KG1 (cell line): ENCODE measurements at regions not wholly inside any gene's neighbourhood (a gene's known extent, or its start where the extent isn't known, plus 50 kb on each side); places are given as distances from the start of the nearest gene placed in this dataset.
"Not testable (repeated sequence)": the region's sequence is repeated elsewhere in the genome, so short reads cannot be mapped to it uniquely, and the experiment has no call there.

Source experiments
- DNase-seq: peaks from one replicate; lab custom pipeline; 2025; lab: John Stamatoyannopoulos, UW

- DNase-seq = no peak
These were observed 197.7 kb downstream of the BCAS1 start for GRCh38 chr20:53872561-53873229.

GRCh38 chr20:53872081-53872541 lies 198.3 kb downstream of the BCAS1 start:
- DNase-seq = peak; percentile 22

- DNase-seq = no peak
These were observed 198.9 kb downstream of the BCAS1 start for GRCh38 chr20:53871541-53871940.

- DNase-seq = no peak
These were observed 199.7 kb downstream of the BCAS1 start for GRCh38 chr20:53870426-53871315.

GRCh38 chr20:53869466-53870258 lies 200.7 kb downstream of the BCAS1 start:
- peak; percentile 43 for DNase-seq

- no peak for DNase-seq
These were observed 202.5 kb downstream of the BCAS1 start for GRCh38 chr20:53867741-53868351.

GRCh38 chr20:53866794-53867740 lies 203.3 kb downstream of the BCAS1 start:
- no peak for DNase-seq

- peak; percentile 31 for DNase-seq
These were observed 204.2 kb downstream of the BCAS1 start for GRCh38 chr20:53865901-53866793.

GRCh38 chr20:53864765-53865683 lies 205.4 kb downstream of the BCAS1 start:
- not testable (repeated sequence) for DNase-seq

GRCh38 chr20:53863923-53864641 lies 206.3 kb downstream of the BCAS1 start:
- DNase-seq = not testable (repeated sequence)

- DNase-seq = not testable (repeated sequence)
These were observed 206.9 kb downstream of the BCAS1 start for GRCh38 chr20:53863535-53863922.

GRCh38 chr20:53863039-53863438 lies 207.4 kb downstream of the BCAS1 start:
- DNase-seq = not testable (repeated sequence)

- not testable (repeated sequence) for DNase-seq
These were observed 207.9 kb downstream of the BCAS1 start for GRCh38 chr20:53862490-53862889.

- DNase-seq = not testable (repeated sequence)
These were observed 208.3 kb downstream of the BCAS1 start for GRCh38 chr20:53862136-53862397.

- no peak for DNase-seq
These were observed 210.7 kb downstream of the BCAS1 start for GRCh38 chr20:53859684-53860083.

GRCh38 chr20:53859009-53859408 lies 211.4 kb downstream of the BCAS1 start:
- not testable (repeated sequence) for DNase-seq

GRCh38 chr20:53858516-53858915 lies 211.9 kb downstream of the BCAS1 start:
- DNase-seq = not testable (repeated sequence)

- no peak for DNase-seq
These were observed 212.6 kb downstream of the BCAS1 start for GRCh38 chr20:53857723-53858236.
